ENCODE measurements at regions not wholly inside any gene's neighbourhood (a gene's known extent, or its start where the extent isn't known, plus 50 kb on each side); places are given as distances from the start of the nearest gene placed in this dataset.

DNA sequence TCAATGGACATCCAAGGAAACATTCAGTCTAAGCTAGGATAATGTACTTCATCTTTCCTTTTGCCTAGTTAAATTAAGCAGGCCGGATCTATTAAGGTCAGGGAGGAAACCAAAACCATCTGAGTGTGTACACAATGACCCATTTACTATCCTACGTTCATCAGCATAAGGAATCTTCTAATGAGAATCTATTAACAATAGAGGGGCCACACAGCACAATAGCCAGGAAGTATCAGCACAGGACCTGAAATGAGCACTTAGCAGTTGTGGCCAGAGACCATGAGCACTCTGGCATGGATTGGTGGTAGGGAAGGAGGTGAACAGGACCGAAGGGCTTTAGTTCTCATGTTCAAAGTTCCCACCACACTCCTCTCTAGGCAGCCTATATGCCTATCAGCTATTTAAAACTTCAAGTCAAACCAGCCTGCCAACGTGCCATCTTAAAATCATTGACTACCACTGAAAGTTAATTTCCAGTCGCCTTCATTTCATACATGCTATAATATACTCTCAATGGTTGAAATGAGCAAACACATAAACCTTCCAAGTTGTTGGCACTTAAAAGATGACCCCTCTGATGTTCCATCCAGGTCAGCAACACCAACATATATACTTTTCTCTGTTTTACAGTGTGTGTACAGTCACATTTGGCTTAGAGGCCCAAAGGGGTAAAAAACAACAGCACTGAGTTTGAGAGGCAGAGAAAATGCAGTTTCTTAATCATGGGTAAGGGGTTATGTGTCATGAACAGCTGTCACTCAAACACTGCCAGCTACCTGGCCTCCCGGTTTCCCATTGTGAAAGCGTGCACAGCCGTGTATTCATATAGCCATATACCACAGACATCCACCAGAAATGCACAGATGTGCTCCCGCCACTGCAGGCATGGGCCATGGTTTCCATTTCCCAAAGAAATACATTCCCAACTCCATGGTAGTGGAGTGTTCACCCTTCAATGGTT is 184.3 kb downstream of the TBXT start:
- 87 to 91% methylated on average over 9 of the region's 9 CpGs for WGBS, 2 donors
- intact Hi-C loops (cut with DNase I), result no loop called here
- Histone ChIP-seq H3K4me1 (peaks cover 0 to 18% (median 17%) of the 10 kb centered on the region in 4 donors), H3K4me3 (no peak overlapping the region), H3K27me3 (peaks cover 0 to 12% (median 0%) of the 10 kb centered on the region in 3 donors), H3K27ac (no peak overlapping the region), H3K9me3 (no peaks in the 10 kb centered on the region), H3K36me3 (no peaks in the 10 kb centered on the region)
- DNase-seq, result no peak
- TF ChIP-seq POLR2A (IDR thresholded peaks at IDR 0.05) (no peak), EP300 (IDR thresholded peaks at IDR 0.05) (no peak), POLR2AphosphoS5 (IDR thresholded peaks at IDR 0.05) (no peak), CTCF (IDR thresholded peaks at IDR 0.05) (no peak)

DNA sequence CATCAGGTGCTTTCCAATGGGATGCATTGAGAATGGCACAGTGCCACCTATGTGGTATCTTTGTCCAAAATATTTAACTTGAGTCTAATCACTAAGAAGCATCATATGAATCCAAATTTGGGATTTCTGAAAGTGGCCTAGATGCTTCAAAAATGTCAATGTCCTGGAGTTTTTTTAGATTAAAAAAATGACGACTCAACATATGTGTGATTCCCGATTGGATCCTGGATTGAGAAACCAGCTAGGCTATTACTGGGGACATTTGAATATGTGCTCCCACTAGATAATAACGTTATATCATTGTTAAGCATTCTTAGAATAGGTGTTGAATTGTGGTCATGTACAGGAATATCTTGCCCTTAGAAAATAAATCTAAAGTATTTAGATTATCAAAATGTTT is 189.2 kb downstream of the TBXT start:
- H3K27me3 ChIP-seq, result no peaks in the 10 kb centered on the region
- H3K4me1 ChIP-seq, result peaks cover 0 to 6% (median 0%) of the 10 kb centered on the region in 4 donors
- WGBS, 2 donors, result 84 to 86% methylated on average over 3 of the region's 3 CpGs
- H3K9me3 ChIP-seq, result no peaks in the 10 kb centered on the region
- H3K27ac ChIP-seq, result no peak overlapping the region
- H3K36me3 ChIP-seq, result no peaks in the 10 kb centered on the region
- intact Hi-C loops (cut with DNase I), result no loop called here
- TF ChIP-seq EP300 (IDR thresholded peaks at IDR 0.05) (no peak), POLR2AphosphoS5 (IDR thresholded peaks at IDR 0.05) (no peak), CTCF (IDR thresholded peaks at IDR 0.05) (no peak), POLR2A (IDR thresholded peaks at IDR 0.05) (no peak)
- no peak overlapping the region for H3K4me3 ChIP-seq
- DNase-seq, result no peak

GRCh38 chr6:165976684-165977083 is 191.0 kb downstream of the TBXT start:
- Histone ChIP-seq H3K4me3 (no peak overlapping the region), H3K9me3 (no peaks in the 10 kb centered on the region), H3K27ac (no peak overlapping the region), H3K27me3 (no peaks in the 10 kb centered on the region), H3K36me3 (no peaks in the 10 kb centered on the region), H3K4me1 (peaks cover 0 to 17% (median 4%) of the 10 kb centered on the region in 4 donors)
- intact Hi-C loops (cut with DNase I), result no loop called here
- WGBS, 2 donors, result 85 to 92% methylated on average over 7 of the region's 7 CpGs
- DNase-seq, result no peak
- TF ChIP-seq CTCF (IDR thresholded peaks at IDR 0.05) (no peak), POLR2A (IDR thresholded peaks at IDR 0.05) (no peak), POLR2AphosphoS5 (IDR thresholded peaks at IDR 0.05) (no peak), EP300 (IDR thresholded peaks at IDR 0.05) (no peak)

- intact Hi-C loops (cut with DNase I), result no loop called here
Measured at GRCh38 chr6:165974817-165975216, 192.8 kb downstream of the TBXT start.

More at GRCh38 chr6:165974817-165975216, 192.8 kb downstream of the TBXT start:
- no peaks in the 10 kb centered on the region for H3K27me3 ChIP-seq
- H3K36me3 ChIP-seq, result no peaks in the 10 kb centered on the region
- WGBS, 2 donors, result 64 to 81% methylated on average over 7 of the region's 7 CpGs
- no peak for DNase-seq
- peaks cover 0 to 17% (median 4%) of the 10 kb centered on the region in 4 donors for H3K4me1 ChIP-seq
- no peaks in the 10 kb centered on the region for H3K9me3 ChIP-seq
- no peak overlapping the region for H3K4me3 ChIP-seq
- no peak for TF ChIP-seq CTCF (IDR thresholded peaks at IDR 0.05)
- no peak for TF ChIP-seq EP300 (IDR thresholded peaks at IDR 0.05)
- no peak for TF ChIP-seq POLR2A (IDR thresholded peaks at IDR 0.05)
- no peak for TF ChIP-seq POLR2AphosphoS5 (IDR thresholded peaks at IDR 0.05)
- no peak overlapping the region for H3K27ac ChIP-seq
